Parathyroid adenoma (tissue), 2 donors: ENCODE measurements at regions not wholly inside any gene's neighbourhood (a gene's known extent, or its start where the extent isn't known, plus 50 kb on each side); places are given as distances from the start of the nearest gene placed in this dataset.

Experiments
- H2AFZ ChIP-seq: fragments of 300-600 bp; sonication (generic); one replicate; pipeline ENCODE4 v1.7.0; 2017; ENCODE audit warnings: antibody characterized with exemption, mild to moderate bottlenecking
- H3K27ac ChIP-seq: fragments of 300-600 bp; sonication (generic); one replicate; pipeline ENCODE4 v1.7.0; 2017
- H3K27me3 ChIP-seq: fragments of 300-600 bp; sonication (generic); one replicate; pipeline ENCODE4 v1.7.0; 2017; ENCODE audit warnings: low read length; ENCODE audit not compliant: control insufficient read depth, insufficient read depth
- H3K36me3 ChIP-seq: fragments of 300-600 bp; sonication (generic); one replicate; pipeline ENCODE4 v1.7.0; 2017; ENCODE audit warnings: low read length; ENCODE audit not compliant: control insufficient read depth, insufficient read depth
- H3K4me1 ChIP-seq: fragments of 300-600 bp; sonication (generic); one replicate; pipeline ENCODE4 v1.7.0; 2017; ENCODE audit warnings: control low read depth
- H3K4me2 ChIP-seq: fragments of 300-600 bp; sonication (generic); one replicate; pipeline ENCODE4 v1.7.0; 2017; ENCODE audit warnings: low read length
- H3K4me3 ChIP-seq: fragments of 300-600 bp; sonication (generic); one replicate; pipeline ENCODE4 v1.7.0; 2017; ENCODE audit warnings: low read depth, low read length
- H3K79me2 ChIP-seq: fragments of 300-600 bp; sonication (generic); one replicate; pipeline ENCODE4 v1.7.0; 2017; ENCODE audit warnings: control low read depth
- H3K9ac ChIP-seq: fragments of 300-600 bp; sonication (generic); one replicate; pipeline ENCODE4 v1.7.0; 2017; ENCODE audit warnings: mild to moderate bottlenecking
- H3K9me3 ChIP-seq: fragments of 300-600 bp; sonication (generic); one replicate; pipeline ENCODE4 v1.7.0; 2017; ENCODE audit warnings: low read length; ENCODE audit not compliant: control insufficient read depth
- CTCF ChIP-seq: fragments of 300-600 bp; sonication (generic); IDR thresholded peaks from one replicate; pipeline ENCODE4 v1.7.0; 2017; ENCODE audit warnings: antibody characterized with exemption, mild to moderate bottlenecking
- donor health status: primary hyperparathyroidism.

GRCh38 chr10:130835068-130835467, 476.5 kb downstream of the TCERG1L start:
- no peak overlapping the region for H3K27ac ChIP-seq
- H3K4me3 ChIP-seq: no peak overlapping the region
- no peak overlapping the region for H2AFZ ChIP-seq
- no peak for TF ChIP-seq CTCF
- H3K9me3 ChIP-seq: no peaks in the 10 kb centered on the region
- H3K27me3 ChIP-seq: no peaks in the 10 kb centered on the region
- no peak overlapping the region for H3K9ac ChIP-seq
- no peaks in the 10 kb centered on the region for H3K36me3 ChIP-seq
- H3K79me2 ChIP-seq: no peaks in the 10 kb centered on the region
- no peak overlapping the region for H3K4me2 ChIP-seq
- no peaks in the 10 kb centered on the region for H3K4me1 ChIP-seq

GRCh38 chr10:130836344-130836743, 475.2 kb downstream of the TCERG1L start:
- no peak for TF ChIP-seq CTCF
- no peaks in the 10 kb centered on the region for H3K79me2 ChIP-seq
- H3K9ac ChIP-seq: no peak overlapping the region
- no peaks in the 10 kb centered on the region for H3K4me1 ChIP-seq
- no peaks in the 10 kb centered on the region for H3K9me3 ChIP-seq
- no peaks in the 10 kb centered on the region for H3K36me3 ChIP-seq
- H3K27me3 ChIP-seq: no peaks in the 10 kb centered on the region
- no peak overlapping the region for H3K27ac ChIP-seq
- no peak overlapping the region for H2AFZ ChIP-seq
- H3K4me3 ChIP-seq: no peak overlapping the region
- no peak overlapping the region for H3K4me2 ChIP-seq

- H3K36me3 ChIP-seq: no peaks in the 10 kb centered on the region
- no peak overlapping the region for H3K4me2 ChIP-seq
- H3K9ac ChIP-seq: no peak overlapping the region
- no peaks in the 10 kb centered on the region for H3K9me3 ChIP-seq
- H3K27ac ChIP-seq: no peak overlapping the region
- no peaks in the 10 kb centered on the region for H3K4me1 ChIP-seq
- no peak overlapping the region for H3K4me3 ChIP-seq
- H3K79me2 ChIP-seq: no peaks in the 10 kb centered on the region
- H3K27me3 ChIP-seq: no peaks in the 10 kb centered on the region
- TF ChIP-seq CTCF: no peak
- no peak overlapping the region for H2AFZ ChIP-seq
These were observed 468.4 kb downstream of the TCERG1L start for GRCh38 chr10:130843051-130843653.

GRCh38 chr10:130844310-130844709, 467.2 kb downstream of the TCERG1L start:
- Histone ChIP-seq H3K79me2 (no peaks in the 10 kb centered on the region), H3K9ac (peak overlapping the region; percentile 2), H3K27me3 (no peaks in the 10 kb centered on the region), H3K4me3 (no peak overlapping the region), H3K4me2 (no peak overlapping the region), H3K36me3 (no peaks in the 10 kb centered on the region), H3K9me3 (no peaks in the 10 kb centered on the region), H2AFZ (no peak overlapping the region), H3K4me1 (no peaks in the 10 kb centered on the region), H3K27ac (no peak overlapping the region)
- TF ChIP-seq CTCF: no peak

- H3K79me2 ChIP-seq: no peaks in the 10 kb centered on the region
These were observed 464.4 kb downstream of the TCERG1L start for GRCh38 chr10:130847170-130847569.

More at GRCh38 chr10:130847170-130847569, 464.4 kb downstream of the TCERG1L start:
- Histone ChIP-seq H3K9me3 (no peaks in the 10 kb centered on the region), H3K9ac (no peak overlapping the region), H3K27ac (no peak overlapping the region), H3K4me2 (no peak overlapping the region), H2AFZ (no peak overlapping the region), H3K36me3 (no peaks in the 10 kb centered on the region), H3K27me3 (no peaks in the 10 kb centered on the region), H3K4me1 (no peaks in the 10 kb centered on the region), H3K4me3 (no peak overlapping the region)
- no peak for TF ChIP-seq CTCF
